Osteoblast (primary cell): ENCODE measurements at regions not wholly inside any gene's neighbourhood (a gene's known extent, or its start where the extent isn't known, plus 50 kb on each side); places are given as distances from the start of the nearest gene placed in this dataset.

ENCODE experiments used
- DNase-seq: peaks from one replicate; pipeline ENCODE4 v3.0.0; 2011; ENCODE audit warnings: low spot score, mixed read lengths; ENCODE audit not compliant: insufficient read length; ENCODE audit errors: missing footprints
- H2AFZ ChIP-seq: 2 replicates; pipeline ENCODE4 v1.6.0; 2011; ENCODE audit warnings: mild to moderate bottlenecking, low read length
- H3K27ac ChIP-seq: 2 replicates; pipeline ENCODE4 v1.5.1; 2011; ENCODE audit warnings: mild to moderate bottlenecking, low read depth, low read length, moderate library complexity
- H3K27me3 ChIP-seq: 2 replicates; pipeline ENCODE4 v1.6.0; 2012; ENCODE audit warnings: mild to moderate bottlenecking, control low read depth, inconsistent platforms, low read length, moderate library complexity; ENCODE audit not compliant: insufficient read depth
- H3K36me3 ChIP-seq: 2 replicates; pipeline ENCODE4 v1.5.1; 2011; ENCODE audit warnings: mild to moderate bottlenecking, low read length, control low read depth, moderate library complexity; ENCODE audit not compliant: insufficient read depth
- H3K4me1 ChIP-seq: 2 replicates; pipeline ENCODE4 v1.5.1; 2011; ENCODE audit warnings: mild to moderate bottlenecking, low read length, control low read depth, moderate library complexity; ENCODE audit not compliant: insufficient read depth
- H3K4me2 ChIP-seq: 2 replicates; pipeline ENCODE4 v1.6.0; 2011; ENCODE audit warnings: mild to moderate bottlenecking, low read length; ENCODE audit not compliant: insufficient read depth
- H3K4me3 ChIP-seq: fragments of 200-600 bp; sonication (generic); 3 replicates; pipeline ENCODE4 v1.5.1; 2012; ENCODE audit warnings: mild to moderate bottlenecking, low read length, inconsistent platforms; ENCODE audit not compliant: insufficient read depth
- H3K79me2 ChIP-seq: 2 replicates; pipeline ENCODE4 v1.6.0; 2012; ENCODE audit warnings: mild to moderate bottlenecking, low read length, control low read depth, inconsistent platforms; ENCODE audit not compliant: insufficient read depth
- H3K9me3 ChIP-seq: 2 replicates; pipeline ENCODE4 v1.5.1; 2011; ENCODE audit warnings: low read depth, low read length, control low read depth
- H4K20me1 ChIP-seq: 2 replicates; pipeline ENCODE4 v1.6.0; 2012; ENCODE audit warnings: mild to moderate bottlenecking, low read length, control low read depth; ENCODE audit not compliant: insufficient read depth
- CTCF ChIP-seq: IDR thresholded peaks from 2 replicates; pipeline ENCODE4 v1.5.1; 2011; ENCODE audit warnings: mild to moderate bottlenecking, low read depth, low read length, moderate library complexity; ENCODE audit errors: extremely low read depth

GRCh38 chr2:33786881-33787280 is 187.8 kb upstream of the FAM98A start:
- no peaks in the 10 kb centered on the region for H3K4me1 ChIP-seq
- TF ChIP-seq CTCF: no peak
- H3K27ac ChIP-seq: no peak overlapping the region
- no peak overlapping the region for H2AFZ ChIP-seq
- no peak overlapping the region for H3K4me3 ChIP-seq
- no peaks in the 10 kb centered on the region for H3K36me3 ChIP-seq
- no peaks in the 10 kb centered on the region for H4K20me1 ChIP-seq
- H3K27me3 ChIP-seq: no peaks in the 10 kb centered on the region
- no peak overlapping the region for H3K4me2 ChIP-seq
- H3K79me2 ChIP-seq: no peaks in the 10 kb centered on the region
- H3K9me3 ChIP-seq: no peaks in the 10 kb centered on the region
- no peak for DNase-seq

- H3K4me2 ChIP-seq: no peak overlapping the region
- no peaks in the 10 kb centered on the region for H4K20me1 ChIP-seq
- no peak overlapping the region for H3K4me3 ChIP-seq
- H3K36me3 ChIP-seq: no peaks in the 10 kb centered on the region
- H3K79me2 ChIP-seq: no peaks in the 10 kb centered on the region
- DNase-seq: no peak
- no peak overlapping the region for H2AFZ ChIP-seq
- no peak for TF ChIP-seq CTCF
- H3K9me3 ChIP-seq: no peaks in the 10 kb centered on the region
- no peaks in the 10 kb centered on the region for H3K27me3 ChIP-seq
- H3K27ac ChIP-seq: no peak overlapping the region
- no peaks in the 10 kb centered on the region for H3K4me1 ChIP-seq
Observed at GRCh38 chr2:33785201-33786106, 186.4 kb upstream of the FAM98A start.

GRCh38 chr2:33784488-33784887 is 185.4 kb upstream of the FAM98A start:
- no peaks in the 10 kb centered on the region for H3K4me1 ChIP-seq
- H3K4me2 ChIP-seq: no peak overlapping the region
- no peaks in the 10 kb centered on the region for H3K79me2 ChIP-seq
- H2AFZ ChIP-seq: no peak overlapping the region
- H3K36me3 ChIP-seq: no peaks in the 10 kb centered on the region
- no peaks in the 10 kb centered on the region for H3K9me3 ChIP-seq
- H3K27me3 ChIP-seq: no peaks in the 10 kb centered on the region
- no peak for TF ChIP-seq CTCF
- no peak overlapping the region for H3K27ac ChIP-seq
- no peak for DNase-seq
- H4K20me1 ChIP-seq: no peaks in the 10 kb centered on the region
- no peak overlapping the region for H3K4me3 ChIP-seq

- no peak for TF ChIP-seq CTCF
- H3K27ac ChIP-seq: no peak overlapping the region
- no peaks in the 10 kb centered on the region for H3K27me3 ChIP-seq
- H3K79me2 ChIP-seq: no peaks in the 10 kb centered on the region
- no peak for DNase-seq
- H3K4me2 ChIP-seq: no peak overlapping the region
- no peaks in the 10 kb centered on the region for H4K20me1 ChIP-seq
- no peaks in the 10 kb centered on the region for H3K9me3 ChIP-seq
- H3K4me3 ChIP-seq: no peak overlapping the region
- H3K4me1 ChIP-seq: no peaks in the 10 kb centered on the region
- H3K36me3 ChIP-seq: no peaks in the 10 kb centered on the region
- H2AFZ ChIP-seq: no peak overlapping the region
Observed at GRCh38 chr2:33782395-33783230, 183.5 kb upstream of the FAM98A start.
